K562 (cell line): ENCODE measurements at regions not wholly inside any gene's neighbourhood (a gene's known extent, or its start where the extent isn't known, plus 50 kb on each side); places are given as distances from the start of the nearest gene placed in this dataset.

Source experiments
- ATAC-seq: fragments of 200-7000 bp; cut with Tn5 transposase; 3 replicates; pipeline ENCODE4 v1.9.1; 2020; ENCODE audit warnings: moderate library complexity
- BruUV-seq: library from RNA; stranded (reverse); fragments of 400-500 nt; replicated peaks from 2 replicates; lab custom pipeline; 2021; lab: Mats Ljungman, UMichigan
- CTCF ChIA-PET: fragments of 300-600 bp; formaldehyde crosslinking; extraction: SDS; loops from one replicate; lab custom pipeline; 2021; ENCODE audit warnings: low intra/inter-chr PET ratio; lab: Yijun Ruan, JAX
- POLR2A ChIA-PET: fragments of 300-600, 350-650 bp; sonication (Branson Sonifier 250); formaldehyde crosslinking; extraction: SDS; loops from one replicate; lab custom pipeline; 2021; ENCODE audit warnings: antibody characterized with exemption, inconsistent platforms; lab: Yijun Ruan, JAX
- DNase-seq, 4 experiments: peaks; one replicate each; pipeline versions ENCODE4 v3.0.0 to v3.0.0-alpha.2; 2011 to 2018; ENCODE audit warnings: low spot score in 3 of 4, mixed read lengths in 3 of 4; ENCODE audit errors: extremely low read depth in 1 of 4
- FAIRE-seq: peaks from 2 replicates; lab custom pipeline; 2011; peaks lifted over from hg19 to GRCh38; lab: Jason Lieb, UNC
- H2AFZ ChIP-seq: 2 replicates; pipeline ENCODE4 v1.6.0; 2011; ENCODE audit warnings: low read depth, low read length, control low read depth, inconsistent platforms
- H3K27ac ChIP-seq: fragments of 200-600 bp; 3 replicates; pipeline ENCODE4 v1.8.0; 2011; ENCODE audit warnings: low read depth, mild to moderate bottlenecking, control low read depth, inconsistent platforms, low read length, moderate library complexity, mixed read lengths; ENCODE audit errors: extremely low read depth
- H3K27me3 ChIP-seq, 2 experiments: fragments of 300-600 bp in 1 of 2; 2 replicates in 1 of 2; 3 replicates in 1 of 2; pipeline versions ENCODE4 v1.6.0 to v1.8.0; 2011; ENCODE audit warnings: inconsistent platforms in 2 of 2, low read length in 2 of 2, mild to moderate bottlenecking in 1 of 2, mixed read lengths in 1 of 2, moderate library complexity in 1 of 2; ENCODE audit not compliant: control insufficient read depth in 2 of 2, insufficient read depth in 2 of 2
- H3K36me3 ChIP-seq: fragments of 300-600 bp; 3 replicates; pipeline ENCODE4 v1.8.0; 2011; ENCODE audit warnings: mild to moderate bottlenecking, low read length, inconsistent platforms; ENCODE audit not compliant: control insufficient read depth, insufficient read depth
- H3K4me1 ChIP-seq, 2 experiments: fragments of 200-600 bp in 1 of 2; replicated peaks in 1 of 2; 2 replicates in 1 of 2; 3 replicates in 1 of 2; pipeline versions ENCODE4 v1.5.1 to v1.8.0; 2011; ENCODE audit warnings: inconsistent platforms in 2 of 2, low read length in 2 of 2, mild to moderate bottlenecking in 1 of 2, mixed read lengths in 1 of 2, moderate library complexity in 1 of 2; ENCODE audit not compliant: control insufficient read depth in 2 of 2, insufficient read depth in 2 of 2
- H3K4me2 ChIP-seq: 2 replicates; pipeline ENCODE4 v1.6.1; 2011; ENCODE audit warnings: low read length, control low read depth, inconsistent platforms, mixed read lengths; ENCODE audit not compliant: insufficient read depth
- H3K4me3 ChIP-seq: fragments of 200-600 bp; sonication (generic), shearing (Covaris generic); 2 replicates; pipeline ENCODE4 v1.5.1; 2016; ENCODE audit warnings: control low read depth, inconsistent platforms
- H3K79me2 ChIP-seq: fragments of 200-600 bp; 3 replicates; pipeline ENCODE4 v1.8.0; 2011; ENCODE audit warnings: low read length, inconsistent platforms; ENCODE audit not compliant: control insufficient read depth, insufficient read depth
- H3K9ac ChIP-seq, 2 experiments: 2 replicates each; pipeline versions ENCODE4 v1.6.0 to v1.6.1; 2011; ENCODE audit warnings: low read depth in 2 of 2, low read length in 2 of 2, control low read depth in 1 of 2, inconsistent platforms in 1 of 2, mild to moderate bottlenecking in 1 of 2, mixed read lengths in 1 of 2; ENCODE audit not compliant: insufficient read depth in 1 of 2
- H3K9me1 ChIP-seq: one replicate; pipeline ENCODE4 v1.6.0; 2011; ENCODE audit warnings: inconsistent platforms, mild to moderate bottlenecking, low read length, moderate library complexity; ENCODE audit not compliant: control insufficient read depth, insufficient read depth
- H3K9me3 ChIP-seq: replicated peaks from 2 replicates; pipeline ENCODE4 v1.5.1; 2011; ENCODE audit warnings: low read depth, low read length, inconsistent platforms; ENCODE audit not compliant: control insufficient read depth, insufficient read depth
- H4K20me1 ChIP-seq: replicated peaks from 2 replicates; pipeline ENCODE4 v1.6.1; 2011; ENCODE audit warnings: low read length, inconsistent platforms, mixed read lengths; ENCODE audit not compliant: control insufficient read depth, insufficient read depth
- CCNT2 ChIP-seq: IDR thresholded peaks from 2 replicates; pipeline ENCODE4 v1.6.1; 2011; ENCODE audit warnings: borderline replicate concordance, low read depth, mild to moderate bottlenecking, moderate library complexity, mixed read lengths, low read length; ENCODE audit not compliant: insufficient read length; ENCODE audit errors: extremely low read depth
- E2F4 ChIP-seq: sonication (generic); formaldehyde crosslinking; IDR thresholded peaks from 2 replicates; pipeline ENCODE4 v1.8.0; 2022; ENCODE audit warnings: mild to moderate bottlenecking, low read depth, missing genetic modification reagents
- JUND ChIP-seq, 2 experiments: IDR thresholded peaks; 2 replicates in 1 of 2; 3 replicates in 1 of 2; pipeline ENCODE4 v1.6.1; 2011; ENCODE audit warnings: borderline replicate concordance in 2 of 2, low read depth in 2 of 2, low read length in 2 of 2, improper control_type of control experiment in 1 of 2, missing biosample characterization in 1 of 2, missing genetic modification characterization in 1 of 2, missing genetic modification reagents in 1 of 2
- MTA2 ChIP-seq: fragments of 450-650 bp; IDR thresholded peaks from 2 replicates; pipeline ENCODE4 v1.6.1; 2016; ENCODE audit warnings: low read depth
- SLC30A9 ChIP-seq: fragments of 250-450 bp; sonication (Bioruptor Pico); IDR thresholded peaks from 2 replicates; pipeline ENCODE4 v1.8.0; 2022; ENCODE audit warnings: mild to moderate bottlenecking, moderate library complexity
- SRSF9 ChIP-seq: fragments of 200-400 bp; formaldehyde crosslinking; IDR thresholded peaks from 2 replicates; pipeline ENCODE4 v1.6.1; 2017; ENCODE audit warnings: low read depth, low read length, borderline replicate concordance
- WGBS: fragments of 100-300 bp; shearing (Covaris generic); methylation state at CpG from one replicate; pipeline ENCODE4 v1.1.6; 2016; ENCODE audit warnings: low coverage, mixed read lengths; ENCODE audit not compliant: insufficient coverage; ENCODE audit errors: missing lambda C conversion rate; 5-methylcytosine and 5-hydroxymethylcytosine counted together
- in situ Hi-C: fragments of 300-500 bp; cut with MboI; formaldehyde crosslinking; loops from 4 replicates; pipeline ENCODE4 v1.15.0; 2018; ENCODE audit warnings: inconsistent platforms, mixed read lengths
- intact Hi-C: fragments of 100-400 bp; cut with micrococcal nuclease; formaldehyde crosslinking; loops from 2 replicates; pipeline ENCODE4 v1.14.2; 2022

DNA sequence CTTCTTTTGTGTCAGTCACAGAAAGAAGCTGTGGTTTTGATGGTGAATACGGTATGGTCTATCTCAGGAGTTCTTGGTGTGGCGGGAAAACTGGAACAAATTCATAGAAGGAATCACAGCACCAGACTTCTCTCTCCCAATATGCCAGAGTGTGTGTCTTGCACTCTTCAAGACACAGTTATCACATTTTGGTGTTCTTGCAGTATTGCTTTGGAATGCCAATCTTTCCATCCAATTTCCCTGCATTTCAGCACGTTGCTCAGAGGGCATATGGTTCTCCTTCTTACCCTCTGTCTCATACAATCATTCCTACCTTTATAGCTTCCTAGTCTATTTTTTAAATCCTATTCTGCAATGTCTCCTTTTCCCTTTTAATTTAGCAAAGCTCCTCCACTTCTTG lies 216.3 kb downstream of the TMEM182 start (continued):
- TF ChIP-seq SLC30A9 (no peak), CCNT2 (no peak), MTA2 (no peak)

GRCh38 chr2:102979429-102979828 lies 217.6 kb downstream of the TMEM182 start:
- no peak overlapping the region for H3K9ac ChIP-seq
- no peaks in the 10 kb centered on the region for H4K20me1 ChIP-seq
- POLR2A ChIA-PET, result no interaction called here
- H3K4me2 ChIP-seq, result no peak overlapping the region
- intact Hi-C loops, result loop anchor here (10.0 kb wide), 1 partner anchor 135 kb away; no protein-coding TSS in a partner anchor
- ATAC-seq, result no peak
- H3K9me1 ChIP-seq, result no peaks in the 10 kb centered on the region
- no peaks in the 10 kb centered on the region for H3K9me3 ChIP-seq
- no peaks in the 10 kb centered on the region for H3K79me2 ChIP-seq
- H3K27ac ChIP-seq, result no peak overlapping the region
- H3K4me3 ChIP-seq, result no peak overlapping the region
- TF ChIP-seq E2F4, result no peak
- no peak for TF ChIP-seq JUND (IDR thresholded peaks at IDR 0.05; ENCODE audit: borderline replicate concordance, low read depth, low read length)
- TF ChIP-seq JUND (tag; IDR thresholded peaks at IDR 0.05; ENCODE audit: borderline replicate concordance, low read depth, low read length), result no peak
- TF ChIP-seq SRSF9, result no peak
- H3K27me3 ChIP-seq, result no peaks in the 10 kb centered on the region; a peak in 1 of 5 replicates
- 0% methylated on average over 4 of the region's 4 CpGs for WGBS
- DNase-seq, result no peak
- no peak for FAIRE-seq
- H2AFZ ChIP-seq, result no peak overlapping the region
- no peaks in the 10 kb centered on the region for H3K4me1 ChIP-seq
- no TSS peak for BruUV-seq
- CTCF ChIA-PET, result no interaction called here
- in situ Hi-C loops, result no loop called here
- no peaks in the 10 kb centered on the region for H3K36me3 ChIP-seq
